HEK293T (cell line): ENCODE measurements at regions not wholly inside any gene's neighbourhood (a gene's known extent, or its start where the extent isn't known, plus 50 kb on each side); places are given as distances from the start of the nearest gene placed in this dataset.

Experiments used
- CTCF ChIA-PET: fragments of 350-600 bp; formaldehyde crosslinking; extraction: SDS; loops from one replicate; lab custom pipeline; 2021; ENCODE audit warnings: antibody characterized with exemption, inconsistent platforms; lab: Yijun Ruan, JAX
- POLR2A ChIA-PET: fragments of 350-600 bp; formaldehyde crosslinking; extraction: SDS; loops from one replicate; lab custom pipeline; 2020; ENCODE audit warnings: antibody characterized with exemption, inconsistent platforms; lab: Yijun Ruan, JAX
- DNase-seq: peaks from one replicate; pipeline ENCODE4 v3.0.0; 2012; ENCODE audit warnings: mixed read lengths; ENCODE audit errors: extremely low spot score
- ARNT ChIP-seq: fragments of 450-650 bp; IDR thresholded peaks from 2 replicates; pipeline ENCODE4 v1.6.1; 2017; ENCODE audit warnings: mild to moderate bottlenecking
- BHLHE40 ChIP-seq: fragments of 450-650 bp; IDR thresholded peaks from 2 replicates; pipeline ENCODE4 v1.6.1; 2016; ENCODE audit warnings: mild to moderate bottlenecking, moderate library complexity, borderline replicate concordance
- CTBP1 ChIP-seq: fragments of 450-650 bp; IDR thresholded peaks from 2 replicates; pipeline ENCODE4 v1.6.1; 2016; ENCODE audit warnings: borderline replicate concordance
- ELF4 ChIP-seq: fragments of 450-650 bp; IDR thresholded peaks from 2 replicates; pipeline ENCODE4 v1.6.1; 2017; ENCODE audit warnings: antibody characterized with exemption
- FOXA1 ChIP-seq: fragments of 450-650 bp; IDR thresholded peaks from 2 replicates; pipeline ENCODE4 v1.6.1; 2016; ENCODE audit warnings: mild to moderate bottlenecking
- FOXK2 ChIP-seq: fragments of 450-650 bp; IDR thresholded peaks from 2 replicates; pipeline ENCODE4 v1.6.1; 2016; ENCODE audit warnings: mild to moderate bottlenecking
- FOXM1 ChIP-seq: fragments of 450-650 bp; IDR thresholded peaks from 2 replicates; pipeline ENCODE4 v1.6.1; 2017; ENCODE audit warnings: mild to moderate bottlenecking, borderline replicate concordance
- HDGF ChIP-seq: fragments of 450-650 bp; IDR thresholded peaks from 2 replicates; pipeline ENCODE4 v1.6.1; 2017; ENCODE audit warnings: antibody characterized with exemption, borderline replicate concordance
- L3MBTL2 ChIP-seq: fragments of 450-650 bp; conservative IDR thresholded peaks from 2 replicates; pipeline ENCODE4 v1.6.1; 2016; ENCODE audit warnings: mild to moderate bottlenecking
- LEF1 ChIP-seq: fragments of 450-650 bp; IDR thresholded peaks from 2 replicates; pipeline ENCODE4 v1.6.1; 2017; ENCODE audit warnings: mild to moderate bottlenecking, borderline replicate concordance
- NFRKB ChIP-seq: fragments of 450-650 bp; IDR thresholded peaks from 2 replicates; pipeline ENCODE4 v1.6.1; 2016; ENCODE audit warnings: mild to moderate bottlenecking, moderate library complexity
- SP1 ChIP-seq: fragments of 450-650 bp; IDR thresholded peaks from 2 replicates; pipeline ENCODE4 v1.6.1; 2017
- SUZ12 ChIP-seq: fragments of 450-650 bp; IDR thresholded peaks from 2 replicates; pipeline ENCODE4 v1.6.1; 2016; ENCODE audit warnings: mild to moderate bottlenecking
- TARDBP ChIP-seq: fragments of 450-650 bp; IDR thresholded peaks from 2 replicates; pipeline ENCODE4 v1.6.1; 2016
- ZNF384 ChIP-seq: fragments of 450-650 bp; IDR thresholded peaks from 2 replicates; pipeline ENCODE4 v1.6.1; 2016
- TF ChIP-seq, protein P1 (sequence below): fragments of 450-650 bp; IDR thresholded peaks from 2 replicates; pipeline ENCODE4 v1.6.1; 2016

DNA sequence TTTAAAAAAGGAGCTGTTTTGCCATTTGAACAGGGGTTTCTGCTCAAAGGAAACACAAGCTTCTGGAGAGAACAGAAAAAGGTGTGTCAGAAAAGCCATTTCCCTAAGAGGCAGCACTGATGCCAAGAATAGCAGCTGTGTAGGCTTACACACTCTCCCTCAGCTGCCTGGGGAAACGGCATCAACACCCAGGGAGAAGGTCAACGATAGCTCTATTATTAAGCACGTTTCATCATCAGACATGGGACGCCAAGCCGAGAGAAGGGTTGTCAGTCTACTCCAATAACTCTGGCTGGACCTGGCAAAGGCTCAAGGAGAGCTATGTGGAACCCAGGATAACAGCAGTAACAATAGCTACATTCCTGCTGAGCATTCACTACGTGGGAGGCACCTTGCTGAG is 314.2 kb downstream of the CDK5RAP2 start:
- no peak for DNase-seq
- TF ChIP-seq ELF4, result no peak
- no peak for TF ChIP-seq BHLHE40
- TF ChIP-seq FOXM1, result no peak
- TF ChIP-seq LEF1, result no peak
- no peak for TF ChIP-seq CTBP1
- ChIA-PET POLR2A (interaction anchor here (1.2 kb wide), 1 partner anchor 21 kb away, joined by 3 read pairs; no protein-coding TSS in a partner anchor), CTCF (no interaction called here)

DNA sequence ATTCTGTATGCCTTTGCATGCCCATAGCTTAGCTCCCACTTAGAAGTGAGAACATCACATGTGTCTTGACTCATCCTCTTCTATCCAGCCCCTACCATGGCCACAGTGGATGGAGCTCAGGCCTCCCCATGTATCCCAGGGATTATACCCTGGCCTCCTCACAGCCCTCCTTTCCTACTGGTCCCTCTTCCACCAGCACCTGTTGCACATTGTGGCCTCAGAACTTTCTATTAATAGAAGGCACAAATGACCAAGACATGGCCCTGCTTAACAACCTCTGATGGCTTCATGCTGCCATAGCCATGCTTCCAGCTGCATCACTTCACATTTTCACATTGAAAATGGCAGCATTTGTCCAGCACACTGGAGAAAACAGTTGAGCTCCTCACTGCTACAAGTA is 315.4 kb downstream of the CDK5RAP2 start:
- ChIA-PET CTCF (no interaction called here), POLR2A (no interaction called here)
- no peak for DNase-seq
- no peak for TF ChIP-seq FOXA1
- no peak for TF ChIP-seq FOXK2
- no peak for TF ChIP-seq ELF4
- TF ChIP-seq SP1, result no peak
- no peak for TF ChIP-seq ARNT

DNA sequence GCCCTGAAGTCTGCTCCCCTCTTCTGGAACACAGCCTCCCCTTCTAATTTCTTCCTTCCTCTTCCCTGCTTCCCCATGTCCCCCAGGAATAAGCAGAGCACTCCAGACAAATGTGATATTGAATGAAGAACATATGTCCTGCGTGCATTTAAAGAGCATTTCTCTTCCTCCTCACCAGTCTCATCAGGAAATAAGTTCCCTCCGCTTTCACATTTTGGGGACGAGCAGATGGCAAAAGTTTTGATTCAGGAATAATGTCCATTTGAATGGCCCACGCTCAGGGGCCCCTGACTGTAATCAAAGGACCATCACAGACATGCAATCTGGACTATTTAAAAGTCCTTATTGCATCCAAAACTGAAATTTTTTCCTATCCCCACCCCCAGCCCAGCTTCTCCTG is 316.1 kb downstream of the CDK5RAP2 start:
- TF ChIP-seq BHLHE40 (no peak), FOXA1 (no peak), ZNF384 (no peak), L3MBTL2 (no peak), ARNT (no peak)
- ChIA-PET CTCF (no interaction called here), POLR2A (no interaction called here)
- no peak for DNase-seq

DNA sequence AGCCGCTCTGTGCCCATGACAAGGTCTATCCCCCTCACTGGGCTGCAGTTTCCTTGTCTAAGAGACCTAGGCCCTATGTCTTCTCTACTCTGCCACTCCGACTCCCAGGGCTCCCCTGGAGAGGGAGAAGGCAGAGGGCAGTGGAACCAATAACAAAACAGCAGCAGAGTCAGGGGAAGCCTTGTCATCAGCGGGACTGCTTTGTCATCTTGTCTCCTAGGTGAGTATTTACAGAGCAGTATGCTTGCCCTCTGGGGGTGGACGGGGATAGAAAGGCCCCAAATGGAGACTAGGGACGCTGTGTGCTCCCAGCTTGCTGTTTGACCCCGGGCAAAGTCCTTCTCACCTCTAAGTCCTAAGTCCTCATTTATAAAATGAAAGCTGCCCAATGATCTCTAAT is 318.5 kb downstream of the CDK5RAP2 start:
- DNase-seq, result no peak
- ChIA-PET POLR2A (no interaction called here), CTCF (no interaction called here)
- TF ChIP-seq LEF1, result no peak
- no peak for TF ChIP-seq ELF4
- TF ChIP-seq FOXM1, result no peak
- TF ChIP-seq NFRKB, result no peak
- TF ChIP-seq FOXK2, result no peak
- TF ChIP-seq BHLHE40, result no peak
- TF ChIP-seq TARDBP, result no peak
- TF ChIP-seq L3MBTL2, result no peak
- no peak for TF ChIP-seq HDGF
- TF ChIP-seq SP1, result no peak
- no peak for TF ChIP-seq ARNT
- TF ChIP-seq FOXA1, result no peak

DNA sequence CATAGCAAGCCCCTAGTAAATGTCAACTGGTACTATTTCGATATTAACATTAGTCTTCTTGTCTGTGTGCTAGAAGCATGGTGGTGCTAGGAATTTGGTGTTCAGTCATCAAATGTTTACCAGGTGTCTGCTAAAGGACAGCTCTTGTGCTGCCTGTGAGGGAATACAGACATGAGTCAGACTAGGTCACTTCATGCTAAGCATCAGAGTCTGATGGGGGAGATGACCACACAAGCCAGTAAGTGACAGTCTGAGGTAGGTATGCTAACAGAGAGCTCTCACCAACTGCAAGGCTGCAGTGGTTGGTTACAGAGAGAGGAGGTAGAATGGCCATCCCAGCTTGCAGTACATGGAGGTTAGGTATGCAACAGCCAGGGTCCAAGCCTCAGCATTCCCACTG is 320.9 kb downstream of the CDK5RAP2 start:
- no peak for DNase-seq
- TF ChIP-seq FOXK2 (no peak), BHLHE40 (no peak), SUZ12 (no peak), LEF1 (no peak), FOXM1 (no peak), L3MBTL2 (no peak)
- ChIA-PET CTCF (no interaction called here), POLR2A (no interaction called here)

DNA sequence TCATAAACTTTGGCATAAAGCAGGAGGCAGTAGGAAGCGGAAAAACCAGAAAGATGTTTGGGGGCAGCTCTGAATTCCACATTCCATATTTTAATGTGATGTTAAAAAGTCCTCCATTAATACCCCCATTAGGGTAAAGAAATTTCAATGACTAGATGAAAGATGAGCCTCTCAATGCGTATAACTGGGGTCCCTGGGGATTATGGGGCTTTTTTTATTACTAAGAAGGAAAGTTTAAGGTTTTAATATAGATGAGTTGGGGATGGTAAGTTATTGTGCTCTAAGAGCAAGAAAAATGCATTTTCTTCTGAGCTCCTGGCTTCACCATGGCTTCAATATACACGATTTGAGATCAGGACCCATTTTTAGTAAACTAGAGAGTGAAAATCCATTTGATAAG is 321.9 kb downstream of the CDK5RAP2 start:
- TF ChIP-seq SP1 (no peak), BHLHE40 (no peak), ZNF384 (no peak)
- ChIA-PET POLR2A (no interaction called here), CTCF (interaction anchor here (0.6 kb wide), 1 partner anchor 661 kb away, joined by 3 read pairs; no protein-coding TSS in a partner anchor)
- no peak for DNase-seq

DNA sequence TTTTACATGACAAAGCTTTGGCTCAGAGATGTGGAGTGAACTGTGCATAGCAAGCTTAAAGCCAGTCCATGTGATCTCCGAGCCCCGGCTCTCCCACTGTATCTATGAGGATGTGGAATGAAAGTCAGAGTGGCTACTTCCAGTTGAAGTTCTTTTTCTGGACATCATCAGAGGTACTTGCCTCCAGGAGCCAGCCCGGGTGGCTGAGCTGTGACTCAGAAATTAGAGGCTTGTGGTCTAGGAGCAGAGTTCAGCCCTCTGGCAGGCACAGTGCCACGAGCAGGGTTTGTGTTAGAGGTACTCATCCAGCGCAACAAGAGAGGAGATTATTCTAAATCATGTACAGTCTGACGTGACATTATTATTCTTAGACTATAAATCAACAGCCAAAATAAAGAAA is 322.5 kb downstream of the CDK5RAP2 start:
- TF ChIP-seq NFRKB, result no peak
- no peak for TF ChIP-seq FOXK2
- no peak for TF ChIP-seq FOXM1
- no peak for TF ChIP-seq ARNT
- TF ChIP-seq HDGF, result no peak
- TF ChIP-seq SP1, result no peak
- TF ChIP-seq TARDBP, result no peak
- ChIA-PET CTCF (no interaction called here), POLR2A (no interaction called here)
- no peak for DNase-seq

DNA sequence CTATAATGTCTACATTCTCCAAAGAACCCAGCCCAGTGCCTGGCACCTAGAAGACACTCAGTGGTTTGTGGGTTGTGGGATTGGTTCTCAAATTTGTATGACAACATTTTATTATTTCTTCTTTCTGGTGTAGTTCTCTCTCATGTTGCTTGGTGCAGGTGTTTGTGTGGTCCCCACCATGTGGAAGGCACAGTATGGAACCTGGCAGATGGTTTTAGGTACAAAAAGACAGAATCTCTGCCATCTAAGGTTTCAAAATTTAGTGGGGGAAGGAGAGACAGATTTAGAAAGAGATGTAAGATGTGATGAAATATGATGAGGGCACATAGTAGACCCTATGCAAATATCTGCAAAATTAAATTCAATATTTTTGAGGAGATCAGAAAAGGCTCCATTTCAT is 323.8 kb downstream of the CDK5RAP2 start:
- ChIA-PET POLR2A (no interaction called here), CTCF (no interaction called here)
- no peak for DNase-seq
- TF ChIP-seq, protein P1, sequence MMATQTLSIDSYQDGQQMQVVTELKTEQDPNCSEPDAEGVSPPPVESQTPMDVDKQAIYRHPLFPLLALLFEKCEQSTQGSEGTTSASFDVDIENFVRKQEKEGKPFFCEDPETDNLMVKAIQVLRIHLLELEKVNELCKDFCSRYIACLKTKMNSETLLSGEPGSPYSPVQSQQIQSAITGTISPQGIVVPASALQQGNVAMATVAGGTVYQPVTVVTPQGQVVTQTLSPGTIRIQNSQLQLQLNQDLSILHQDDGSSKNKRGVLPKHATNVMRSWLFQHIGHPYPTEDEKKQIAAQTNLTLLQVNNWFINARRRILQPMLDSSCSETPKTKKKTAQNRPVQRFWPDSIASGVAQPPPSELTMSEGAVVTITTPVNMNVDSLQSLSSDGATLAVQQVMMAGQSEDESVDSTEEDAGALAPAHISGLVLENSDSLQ, result no peak
- no peak for TF ChIP-seq ZNF384
- no peak for TF ChIP-seq NFRKB
- no peak for TF ChIP-seq SUZ12
- TF ChIP-seq ARNT, result no peak
- TF ChIP-seq L3MBTL2, result no peak
- TF ChIP-seq FOXM1, result no peak
- TF ChIP-seq FOXA1, result no peak
- no peak for TF ChIP-seq LEF1
- TF ChIP-seq FOXK2, result no peak

DNA sequence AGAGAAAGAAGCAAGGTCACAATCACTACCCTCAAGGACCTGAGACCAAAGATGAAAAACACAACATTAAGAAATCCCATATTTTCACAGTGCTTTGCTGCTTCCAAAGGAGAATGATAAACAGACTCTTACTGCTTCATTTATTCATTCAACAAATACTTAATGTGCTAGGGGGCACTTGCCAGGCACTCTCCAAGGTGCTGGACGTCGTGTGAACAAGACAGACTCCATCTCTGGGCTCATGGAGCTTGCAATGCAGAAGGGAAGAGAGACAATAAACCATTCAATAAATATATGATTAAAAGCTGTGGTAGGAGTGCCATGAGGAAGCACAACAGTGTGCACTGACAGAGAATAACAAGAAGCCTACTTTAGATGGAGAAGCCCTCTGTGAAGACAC is 327.7 kb downstream of the CDK5RAP2 start:
- no peak for DNase-seq
- ChIA-PET POLR2A (no interaction called here), CTCF (no interaction called here)
- TF ChIP-seq ELF4 (no peak), BHLHE40 (no peak), L3MBTL2 (no peak), HDGF (no peak), ARNT (no peak), SP1 (no peak), FOXK2 (no peak), CTBP1 (no peak), LEF1 (no peak), NFRKB (no peak)
- TF ChIP-seq, protein P1, result no peak
